Stomach (tissue), 8 donors: ENCODE measurements at regions not wholly inside any gene's neighbourhood (a gene's known extent, or its start where the extent isn't known, plus 50 kb on each side); places are given as distances from the start of the nearest gene placed in this dataset.

Source experiments
- DNase-seq, 2 donors: peaks; one replicate each; pipeline versions ENCODE4 v3.0.0 to v3.0.0-alpha.2; 2013 to 2019
- H3K27ac ChIP-seq, 5 donors: fragments of 200-600 bp in 4 of 5; sonication (generic) in 4 of 5; one replicate each; pipeline ENCODE4 v1.5.1; 2013 to 2019; ENCODE audit warnings: mild to moderate bottlenecking in 1 of 5, moderate library complexity in 1 of 5
- H3K27me3 ChIP-seq, 3 donors: fragments of 200-600 bp; sonication (generic); one replicate each; pipeline ENCODE4 v1.5.1; 2017 to 2019; ENCODE audit warnings: mixed run types in 1 of 3
- H3K36me3 ChIP-seq, 4 donors: fragments of 200-600 bp; sonication (generic); 1 replicate in 3 of 4; 2 replicates in 1 of 4; pipeline ENCODE4 v1.5.1; 2016 to 2019
- H3K4me1 ChIP-seq, 4 donors: fragments of 200-600 bp; sonication (generic); one replicate each; pipeline ENCODE4 v1.5.1; 2016 to 2019
- H3K4me3 ChIP-seq, 4 donors: fragments of 200-600 bp; sonication (generic) in 3 of 4; one replicate each; pipeline ENCODE4 v1.5.1; 2016 to 2019; ENCODE audit warnings: mild to moderate bottlenecking in 1 of 4
- H3K9me3 ChIP-seq, 4 donors: fragments of 200-600 bp; sonication (generic); one replicate each; pipeline ENCODE4 v1.5.1; 2016 to 2019
- EP300 ChIP-seq: sonication (generic); formaldehyde crosslinking; IDR thresholded peaks from one replicate; pipeline ENCODE4 v1.6.1; 2017; ENCODE audit warnings: antibody characterized with exemption
- POLR2A ChIP-seq, 4 donors: fragments of 450-650 bp; IDR thresholded peaks; one replicate each; pipeline ENCODE4 v1.6.1; 2016; ENCODE audit warnings: antibody characterized with exemption in 4 of 4, control low read depth in 2 of 4, mild to moderate bottlenecking in 1 of 4, moderate library complexity in 1 of 4
- POLR2AphosphoS5 ChIP-seq, 3 donors: sonication (generic); formaldehyde crosslinking; IDR thresholded peaks; one replicate each; pipeline ENCODE4 v1.6.1; 2016; ENCODE audit warnings: antibody characterized with exemption in 3 of 3
- WGBS, 5 donors: extraction: QIAGEN DNeasy Blood & Tissue Kit in 3 of 5; methylation state at CpG; one replicate each; pipeline versions ENCODE4 v1.1.5 to v1.1.7; 2013 to 2018; 5-methylcytosine and 5-hydroxymethylcytosine counted together
- intact Hi-C: fragments of 100-400 bp; cut with DNase I; formaldehyde crosslinking; loops from one replicate; pipeline ENCODE4 v1.15.1; 2023; ENCODE audit warnings: low total_unique reads
- TF ChIP-seq, protein P1 (sequence below), 7 experiments: fragments of 450-650 bp in 4 of 7; fragments of 200-600 bp in 3 of 7; sonication (generic) in 3 of 7; IDR thresholded peaks; one replicate each; pipeline ENCODE4 v1.5.1; 2016 to 2019; ENCODE audit warnings: antibody characterized with exemption in 7 of 7, control low read depth in 2 of 7, mild to moderate bottlenecking in 1 of 7
- donor health status: healthy with polysubstance abuse.
- donor health status: Bipolar disorder and iron deficiency.
- donor health status: healthy.

DNA sequence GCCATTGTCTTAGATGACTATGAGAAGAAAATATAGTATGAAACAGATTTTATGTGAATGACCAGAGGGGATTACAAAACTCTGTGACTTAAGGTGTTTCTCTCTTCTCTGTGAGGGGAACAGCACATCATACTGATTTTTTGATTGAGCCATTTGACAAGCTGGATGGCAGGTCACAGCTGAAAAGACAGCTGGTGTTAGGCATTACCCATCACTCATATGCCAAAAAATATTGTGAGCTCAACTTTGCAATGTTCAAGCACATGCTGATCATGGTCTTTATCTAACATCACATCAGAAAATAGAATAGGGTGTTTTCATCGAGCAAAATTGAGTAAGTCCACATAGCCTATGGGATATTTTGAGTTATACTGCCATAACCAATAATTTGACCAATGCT, 86.7 kb upstream of the TECRL start:
- intact Hi-C loops: no loop called here
- WGBS, 5 donors: 61 to 91% (median 81%) methylated on average over 1 of the region's 1 CpG

DNA sequence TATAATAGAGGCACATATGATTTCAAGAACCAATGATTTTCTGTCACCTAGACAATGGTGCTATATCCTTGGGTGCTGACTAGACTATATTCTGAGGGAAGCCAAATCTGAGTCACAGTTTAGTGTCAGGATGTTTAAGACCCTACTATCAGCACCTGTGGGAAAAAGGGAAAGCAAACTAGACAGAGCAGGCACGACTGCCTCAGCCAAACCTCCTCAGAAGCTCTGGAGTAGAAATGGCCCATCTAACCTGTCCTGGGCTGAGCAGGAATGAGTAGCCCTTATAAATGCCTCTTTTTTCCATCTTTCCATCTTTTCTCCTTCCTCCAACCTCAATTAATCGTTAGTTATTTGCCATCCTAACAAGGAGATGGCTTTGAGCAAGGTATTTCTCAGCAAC, 80.4 kb upstream of the TECRL start:
- intact Hi-C loops: no loop called here
- WGBS, 5 donors: 28 to 55% (median 44%) methylated on average over 2 of the region's 2 CpGs
- DNase-seq: no peak

More for the DNA sequence above, 86.7 kb upstream of the TECRL start:
- Histone ChIP-seq H3K4me3 (no peak overlapping the region), H3K36me3 (no peaks in the 10 kb centered on the region), H3K4me1 (no peaks in the 10 kb centered on the region), H3K27ac (no peak overlapping the region), H3K27me3 (no peaks in the 10 kb centered on the region), H3K9me3 (no peaks in the 10 kb centered on the region)
- TF ChIP-seq, protein P1, sequence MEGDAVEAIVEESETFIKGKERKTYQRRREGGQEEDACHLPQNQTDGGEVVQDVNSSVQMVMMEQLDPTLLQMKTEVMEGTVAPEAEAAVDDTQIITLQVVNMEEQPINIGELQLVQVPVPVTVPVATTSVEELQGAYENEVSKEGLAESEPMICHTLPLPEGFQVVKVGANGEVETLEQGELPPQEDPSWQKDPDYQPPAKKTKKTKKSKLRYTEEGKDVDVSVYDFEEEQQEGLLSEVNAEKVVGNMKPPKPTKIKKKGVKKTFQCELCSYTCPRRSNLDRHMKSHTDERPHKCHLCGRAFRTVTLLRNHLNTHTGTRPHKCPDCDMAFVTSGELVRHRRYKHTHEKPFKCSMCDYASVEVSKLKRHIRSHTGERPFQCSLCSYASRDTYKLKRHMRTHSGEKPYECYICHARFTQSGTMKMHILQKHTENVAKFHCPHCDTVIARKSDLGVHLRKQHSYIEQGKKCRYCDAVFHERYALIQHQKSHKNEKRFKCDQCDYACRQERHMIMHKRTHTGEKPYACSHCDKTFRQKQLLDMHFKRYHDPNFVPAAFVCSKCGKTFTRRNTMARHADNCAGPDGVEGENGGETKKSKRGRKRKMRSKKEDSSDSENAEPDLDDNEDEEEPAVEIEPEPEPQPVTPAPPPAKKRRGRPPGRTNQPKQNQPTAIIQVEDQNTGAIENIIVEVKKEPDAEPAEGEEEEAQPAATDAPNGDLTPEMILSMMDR (IDR thresholded peaks at IDR 0.05): no peak
- TF ChIP-seq POLR2A (IDR thresholded peaks at IDR 0.05) (no peak), POLR2AphosphoS5 (IDR thresholded peaks at IDR 0.05) (no peak), EP300 (no peak)
- DNase-seq: no peak

DNA sequence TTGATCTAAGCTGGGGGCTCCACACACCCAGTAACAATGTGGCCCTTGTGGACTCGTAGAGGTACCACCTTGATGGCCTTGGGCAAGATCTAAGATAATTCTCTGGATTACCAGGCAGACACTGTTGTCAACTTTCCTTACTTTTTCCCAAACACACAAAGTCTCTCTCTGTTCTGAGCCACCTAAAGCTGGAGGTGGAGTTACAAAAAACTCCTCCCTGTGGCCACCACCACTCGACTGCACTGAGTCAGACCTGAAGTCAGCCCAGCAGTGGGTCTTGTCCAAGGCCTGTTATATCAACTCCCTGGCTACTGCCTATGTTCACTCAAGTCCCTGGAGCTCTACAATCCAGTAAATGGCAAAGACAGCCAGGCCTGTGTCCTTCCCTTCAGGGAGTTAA, 70.1 kb upstream of the TECRL start:
- H3K27me3 ChIP-seq: no peaks in the 10 kb centered on the region
- H3K36me3 ChIP-seq: no peaks in the 10 kb centered on the region
- DNase-seq: no peak
- WGBS, 5 donors: 64 to 87% (median 67%) methylated on average over 2 of the region's 2 CpGs
- H3K4me1 ChIP-seq: no peaks in the 10 kb centered on the region
- intact Hi-C loops: no loop called here
- H3K27ac ChIP-seq: no peak overlapping the region
- H3K9me3 ChIP-seq: no peaks in the 10 kb centered on the region
- TF ChIP-seq EP300: no peak
- TF ChIP-seq POLR2AphosphoS5 (IDR thresholded peaks at IDR 0.05): no peak
- no peak for TF ChIP-seq POLR2A (IDR thresholded peaks at IDR 0.05)
- TF ChIP-seq, protein P1 (IDR thresholded peaks at IDR 0.05): no peak
- H3K4me3 ChIP-seq: no peak overlapping the region

More for the DNA sequence above, 80.4 kb upstream of the TECRL start:
- H3K27me3 ChIP-seq: no peaks in the 10 kb centered on the region
- no peaks in the 10 kb centered on the region for H3K9me3 ChIP-seq
- TF ChIP-seq EP300 (no peak), POLR2A (IDR thresholded peaks at IDR 0.05) (no peak), POLR2AphosphoS5 (IDR thresholded peaks at IDR 0.05) (no peak)
- TF ChIP-seq, protein P1 (IDR thresholded peaks at IDR 0.05): no peak
- H3K27ac ChIP-seq: no peak overlapping the region
- no peaks in the 10 kb centered on the region for H3K36me3 ChIP-seq
- no peak overlapping the region for H3K4me3 ChIP-seq
- no peaks in the 10 kb centered on the region for H3K4me1 ChIP-seq

DNA sequence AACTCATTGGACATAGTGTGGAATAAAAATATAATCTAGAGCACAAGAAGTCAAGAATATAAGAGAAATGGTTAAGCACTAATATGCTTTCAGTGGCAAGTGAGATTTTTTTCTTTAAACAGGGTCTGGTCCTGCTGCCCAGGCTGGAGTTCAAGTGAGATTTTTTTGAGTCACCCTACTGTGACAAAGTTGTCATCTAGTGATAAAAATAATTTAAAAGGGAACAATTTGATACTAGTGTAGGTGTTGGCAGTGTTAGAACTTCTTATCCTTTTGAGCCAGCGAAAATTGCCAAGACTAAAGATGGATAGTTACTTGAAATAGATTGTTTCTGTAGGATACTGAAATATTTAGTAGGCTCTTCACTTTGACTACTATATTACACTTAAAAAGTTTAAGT, 67.9 kb upstream of the TECRL start:
- H3K4me3 ChIP-seq: no peak overlapping the region
- 78 to 87% (median 84%) methylated on average over 1 of the region's 1 CpG for WGBS, 5 donors
- no peaks in the 10 kb centered on the region for H3K27me3 ChIP-seq
- TF ChIP-seq POLR2A (IDR thresholded peaks at IDR 0.05): no peak
- TF ChIP-seq, protein P1 (IDR thresholded peaks at IDR 0.05): no peak
- no peak for TF ChIP-seq POLR2AphosphoS5 (IDR thresholded peaks at IDR 0.05)
- TF ChIP-seq EP300: no peak
- intact Hi-C loops: no loop called here
- no peaks in the 10 kb centered on the region for H3K9me3 ChIP-seq
- H3K4me1 ChIP-seq: no peaks in the 10 kb centered on the region
- H3K36me3 ChIP-seq: no peaks in the 10 kb centered on the region
- no peak overlapping the region for H3K27ac ChIP-seq
- DNase-seq: no peak
